Body of pancreas (tissue), 4 donors: ENCODE measurements at regions not wholly inside any gene's neighbourhood (a gene's known extent, or its start where the extent isn't known, plus 50 kb on each side); places are given as distances from the start of the nearest gene placed in this dataset.

Source experiments
- ATAC-seq: fragments of 150-250 bp; one replicate; pipeline ENCODE4 v1.9.1; 2016
- DNase-seq, 4 donors: peaks; one replicate each; pipeline ENCODE4 v3.0.0-alpha.2; 2019
- H3K27ac ChIP-seq, 4 donors: fragments of 200-600 bp; sonication (generic); 1 replicate in 3 of 4; 2 replicates in 1 of 4; pipeline versions ENCODE4 v1.5.1 to v1.6.1; 2016 to 2019; ENCODE audit warnings: mild to moderate bottlenecking in 1 of 4, mixed read lengths in 1 of 4, moderate library complexity in 1 of 4
- H3K27me3 ChIP-seq, 2 donors: fragments of 200-600 bp; sonication (generic); one replicate each; pipeline ENCODE4 v1.6.0; 2016; ENCODE audit warnings: mild to moderate bottlenecking in 1 of 2
- H3K36me3 ChIP-seq, 2 donors: fragments of 200-600 bp; sonication (generic); replicated peaks in 1 of 2; 2 replicates each; pipeline ENCODE4 v1.5.1; 2016; ENCODE audit warnings: low read depth in 2 of 2; ENCODE audit not compliant: insufficient read depth in 1 of 2
- H3K4me1 ChIP-seq: fragments of 200-600 bp; sonication (generic); one replicate; pipeline ENCODE4 v1.6.0; 2016
- H3K4me3 ChIP-seq, 2 donors: fragments of 200-600 bp; sonication (generic); 1 replicate in 1 of 2; 2 replicates in 1 of 2; pipeline ENCODE4 v1.5.1; 2016 to 2019
- H3K9me3 ChIP-seq, 3 donors: fragments of 200-600 bp; sonication (generic); 1 replicate in 2 of 3; 2 replicates in 1 of 3; pipeline ENCODE4 v1.5.1; 2016
- POLR2A ChIP-seq, 3 donors: fragments of 450-650 bp; IDR thresholded peaks; one replicate each; pipeline ENCODE4 v1.6.1; 2016; ENCODE audit warnings: antibody characterized with exemption in 3 of 3, mild to moderate bottlenecking in 2 of 3
- WGBS, 2 donors: methylation state at CpG; one replicate each; pipeline ENCODE4 v1.1.5; 2017; 5-methylcytosine and 5-hydroxymethylcytosine counted together
- intact Hi-C: fragments of 100-400 bp; cut with DNase I; formaldehyde crosslinking; loops from one replicate; pipeline ENCODE4 v1.15.1; 2023
- TF ChIP-seq, protein P1 (sequence below), 7 experiments: fragments of 450-650 bp in 4 of 7; fragments of 200-600 bp in 3 of 7; sonication (generic) in 3 of 7; IDR thresholded peaks; one replicate each; pipeline ENCODE4 v1.5.1; 2016 to 2019; ENCODE audit warnings: antibody characterized with exemption in 7 of 7

GRCh38 chr17:51395621-51396020 lies 135.3 kb downstream of the UTP18 start:
- Histone ChIP-seq H3K27me3 (no peaks in the 10 kb centered on the region), H3K36me3 (no peaks in the 10 kb centered on the region), H3K4me1 (no peaks in the 10 kb centered on the region), H3K4me3 (no peak overlapping the region), H3K27ac (no peak overlapping the region), H3K9me3 (no peaks in the 10 kb centered on the region)
- ATAC-seq = no peak
- intact Hi-C loops = loop anchor here (10.0 kb wide), 1 partner anchor 61 kb away; no protein-coding TSS in a partner anchor
- WGBS, 2 donors = 82 to 86% methylated on average over 6 of the region's 6 CpGs
- TF ChIP-seq POLR2A (IDR thresholded peaks at IDR 0.05) = no peak
- TF ChIP-seq, protein P1, sequence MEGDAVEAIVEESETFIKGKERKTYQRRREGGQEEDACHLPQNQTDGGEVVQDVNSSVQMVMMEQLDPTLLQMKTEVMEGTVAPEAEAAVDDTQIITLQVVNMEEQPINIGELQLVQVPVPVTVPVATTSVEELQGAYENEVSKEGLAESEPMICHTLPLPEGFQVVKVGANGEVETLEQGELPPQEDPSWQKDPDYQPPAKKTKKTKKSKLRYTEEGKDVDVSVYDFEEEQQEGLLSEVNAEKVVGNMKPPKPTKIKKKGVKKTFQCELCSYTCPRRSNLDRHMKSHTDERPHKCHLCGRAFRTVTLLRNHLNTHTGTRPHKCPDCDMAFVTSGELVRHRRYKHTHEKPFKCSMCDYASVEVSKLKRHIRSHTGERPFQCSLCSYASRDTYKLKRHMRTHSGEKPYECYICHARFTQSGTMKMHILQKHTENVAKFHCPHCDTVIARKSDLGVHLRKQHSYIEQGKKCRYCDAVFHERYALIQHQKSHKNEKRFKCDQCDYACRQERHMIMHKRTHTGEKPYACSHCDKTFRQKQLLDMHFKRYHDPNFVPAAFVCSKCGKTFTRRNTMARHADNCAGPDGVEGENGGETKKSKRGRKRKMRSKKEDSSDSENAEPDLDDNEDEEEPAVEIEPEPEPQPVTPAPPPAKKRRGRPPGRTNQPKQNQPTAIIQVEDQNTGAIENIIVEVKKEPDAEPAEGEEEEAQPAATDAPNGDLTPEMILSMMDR (IDR thresholded peaks at IDR 0.05) = no peak
- no peak for DNase-seq

DNA sequence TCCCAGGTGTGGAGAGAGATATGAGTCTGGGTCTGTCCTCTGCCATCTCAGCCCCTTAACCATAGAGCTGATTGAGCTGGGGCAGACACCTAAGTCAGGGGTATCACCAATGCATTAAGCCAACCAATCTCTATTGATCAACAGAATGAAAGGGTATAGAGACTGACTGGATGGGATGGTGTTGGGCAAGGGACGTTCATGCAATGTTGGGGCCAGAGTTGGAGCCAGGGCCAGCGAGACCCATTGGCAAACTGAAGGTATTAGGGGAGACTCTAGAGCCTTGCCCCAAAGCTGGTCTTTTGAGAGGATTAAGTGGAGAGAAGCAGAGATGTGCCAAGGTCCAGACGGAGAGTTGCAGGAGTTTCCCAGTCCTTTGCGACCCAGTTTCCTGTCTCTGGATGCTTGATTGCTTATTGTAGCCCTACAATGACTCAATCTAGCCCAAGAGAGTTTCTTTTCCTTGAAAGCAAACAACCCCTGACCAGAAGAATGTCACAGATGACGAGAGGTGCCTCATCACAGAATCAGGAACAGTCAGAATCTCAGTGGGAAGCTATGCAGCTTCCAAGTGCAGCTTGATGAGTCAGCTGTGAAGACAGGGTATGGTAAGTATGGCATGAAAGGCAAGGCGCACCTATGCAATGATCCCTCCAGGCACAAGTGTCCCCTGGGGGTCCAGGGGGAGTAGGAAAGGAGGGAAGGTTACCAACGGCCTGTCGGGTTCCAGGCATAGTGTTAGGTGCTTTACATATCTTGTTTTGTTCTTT lies 137.2 kb downstream of the UTP18 start:
- H3K27me3 ChIP-seq = no peaks in the 10 kb centered on the region
- TF ChIP-seq, protein P1 (IDR thresholded peaks at IDR 0.05) = no peak
- TF ChIP-seq POLR2A (IDR thresholded peaks at IDR 0.05) = no peak

DNA sequence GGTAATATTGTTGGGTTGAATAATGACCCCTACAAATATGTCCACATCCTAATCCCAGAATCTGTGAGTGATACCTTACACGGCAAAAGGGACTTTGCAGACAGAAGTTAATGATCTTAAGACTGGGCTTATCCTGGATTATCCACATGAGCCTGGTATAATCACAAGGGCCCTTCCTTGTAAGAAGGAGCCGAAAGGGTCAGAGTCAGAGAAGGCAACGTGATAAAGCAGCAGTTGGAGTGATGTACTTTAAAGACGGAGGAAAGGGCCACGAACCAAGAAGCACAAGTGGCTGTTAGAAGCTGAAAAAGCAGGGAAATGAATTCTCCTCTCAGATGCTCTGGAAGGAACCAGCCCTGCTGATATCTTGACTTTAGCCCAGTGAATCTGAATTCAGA lies 137.8 kb downstream of the UTP18 start:
- Histone ChIP-seq H3K4me1 (no peaks in the 10 kb centered on the region), H3K9me3 (no peaks in the 10 kb centered on the region), H3K27ac (no peak overlapping the region), H3K36me3 (no peaks in the 10 kb centered on the region), H3K27me3 (no peaks in the 10 kb centered on the region), H3K4me3 (no peak overlapping the region)
- ATAC-seq = no peak
- DNase-seq = no peak
- WGBS, 2 donors = 69 to 75% methylated on average over 5 of the region's 5 CpGs
- TF ChIP-seq, protein P1 (IDR thresholded peaks at IDR 0.05) = no peak
- no peak for TF ChIP-seq POLR2A (IDR thresholded peaks at IDR 0.05)
- intact Hi-C loops = loop anchor here (10.0 kb wide), 1 partner anchor 63 kb away; no protein-coding TSS in a partner anchor

More for the DNA sequence above, 137.2 kb downstream of the UTP18 start:
- ATAC-seq (no peak), DNase-seq (no peak)
- no peaks in the 10 kb centered on the region for H3K4me1 ChIP-seq
- 68 to 72% methylated on average over 8 of the region's 8 CpGs for WGBS, 2 donors
- intact Hi-C loops = loop anchor here (10.0 kb wide), 1 partner anchor 63 kb away; no protein-coding TSS in a partner anchor
- no peaks in the 10 kb centered on the region for H3K9me3 ChIP-seq
- H3K36me3 ChIP-seq = no peaks in the 10 kb centered on the region
- no peak overlapping the region for H3K27ac ChIP-seq
- no peak overlapping the region for H3K4me3 ChIP-seq

DNA sequence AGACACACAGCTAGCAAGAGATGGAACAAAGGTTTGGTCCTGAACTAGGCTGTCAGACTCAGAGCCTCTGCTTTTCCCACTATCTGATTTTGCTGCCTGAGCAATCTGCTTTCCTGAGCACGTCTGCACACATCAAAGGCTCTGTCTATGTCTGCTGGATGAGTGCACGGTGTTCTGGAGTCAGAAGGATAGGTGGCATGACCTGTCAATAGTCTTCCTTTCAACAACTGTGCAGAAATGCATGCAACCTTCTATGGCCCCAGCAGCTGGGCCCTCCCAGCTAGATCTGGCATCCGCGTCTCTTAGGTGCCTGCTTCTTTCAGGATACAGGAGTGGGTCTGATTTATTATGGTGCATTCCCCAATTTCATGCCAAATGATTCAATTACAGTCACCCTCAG lies 138.3 kb downstream of the UTP18 start:
- Histone ChIP-seq H3K27ac (no peak overlapping the region), H3K4me1 (no peaks in the 10 kb centered on the region), H3K4me3 (no peak overlapping the region), H3K9me3 (no peaks in the 10 kb centered on the region), H3K36me3 (no peaks in the 10 kb centered on the region), H3K27me3 (no peaks in the 10 kb centered on the region)
- WGBS, 2 donors = 56 to 68% methylated on average over 4 of the region's 4 CpGs
- TF ChIP-seq, protein P1 (IDR thresholded peaks at IDR 0.05) = no peak
- no peak for TF ChIP-seq POLR2A (IDR thresholded peaks at IDR 0.05)
- DNase-seq (no peak), ATAC-seq (no peak)
- intact Hi-C loops = loop anchor here (10.0 kb wide), 1 partner anchor 64 kb away; no protein-coding TSS in a partner anchor
